Gastroesophageal sphincter (tissue), 3 donors: ENCODE measurements at regions not wholly inside any gene's neighbourhood (a gene's known extent, or its start where the extent isn't known, plus 50 kb on each side); places are given as distances from the start of the nearest gene placed in this dataset.

Experiments used
- CTCF ChIP-seq, 4 experiments: fragments of 200-600 bp in 2 of 4; fragments of 450-650 bp in 2 of 4; sonication (generic) in 1 of 4; IDR thresholded peaks; one replicate each; pipeline ENCODE4 v1.5.1; 2017 to 2019; ENCODE audit warnings: antibody characterized with exemption in 4 of 4, mild to moderate bottlenecking in 2 of 4, moderate library complexity in 2 of 4
- EP300 ChIP-seq: sonication (generic); formaldehyde crosslinking; IDR thresholded peaks from one replicate; pipeline ENCODE4 v1.6.1; 2017; ENCODE audit warnings: antibody characterized with exemption, mild to moderate bottlenecking
- POLR2A ChIP-seq, 2 donors: fragments of 450-650 bp; IDR thresholded peaks; one replicate each; pipeline ENCODE4 v1.6.1; 2017; ENCODE audit warnings: antibody characterized with exemption in 2 of 2, mild to moderate bottlenecking in 2 of 2, moderate library complexity in 1 of 2

GRCh38 chr4:180099957-180100356 lies 2143.2 kb upstream of the TENM3 start:
- TF ChIP-seq CTCF (IDR thresholded peaks at IDR 0.05) = no peak
- no peak for TF ChIP-seq EP300
- TF ChIP-seq POLR2A (IDR thresholded peaks at IDR 0.05) = no peak
